ENCODE measurements at regions not wholly inside any gene's neighbourhood (a gene's known extent, or its start where the extent isn't known, plus 50 kb on each side); places are given as distances from the start of the nearest gene placed in this dataset.

DNA sequence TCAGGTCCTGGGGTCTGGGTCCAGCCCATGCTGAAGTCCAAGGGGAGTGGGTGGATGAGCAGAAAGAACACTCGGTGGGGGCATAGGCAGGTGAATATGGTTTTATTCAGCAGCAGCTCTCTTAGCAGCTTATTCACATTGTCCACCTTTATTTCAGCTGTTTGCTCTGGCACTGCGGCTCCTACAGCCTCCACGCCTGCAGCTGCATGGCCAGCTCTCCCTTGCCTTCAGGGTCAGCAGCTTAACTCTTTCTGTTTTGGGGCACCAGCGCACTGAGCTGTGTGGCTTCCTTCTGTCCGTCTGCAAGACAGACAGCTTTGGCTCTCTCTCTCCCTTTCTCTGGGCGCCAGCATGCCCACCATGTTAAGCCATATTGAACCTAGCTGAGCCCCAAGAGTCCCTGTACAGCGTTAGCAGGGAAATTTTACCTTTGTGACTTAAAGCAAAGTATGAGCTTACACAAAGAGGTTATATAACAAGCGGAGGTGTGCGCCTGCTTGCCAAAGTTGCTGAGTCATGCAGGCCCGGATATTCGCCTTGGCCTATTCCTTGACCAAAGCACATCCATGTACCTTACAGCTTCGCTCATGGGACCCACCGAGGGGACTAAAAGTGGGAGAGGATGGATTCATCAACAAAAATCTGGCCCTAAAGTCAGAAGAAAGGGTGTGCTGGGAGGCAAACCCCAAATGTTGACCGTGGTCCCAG, 170.1 kb upstream of the PFN2 start:
- Mint-ChIP-seq H3K27ac (no peak overlapping the region; a peak in 1 of 7 replicates), H3K27me3 (ENCODE audit: low read depth) (no peaks in the 10 kb centered on the region; the same call in 1 of the 2 replicates), H3K4me3 (no peak overlapping the region), H3K36me3 (ENCODE audit: insufficient read depth in 1 of 3, low read depth in 3 of 3) (no peaks in the 10 kb centered on the region), H3K9me3 (no peaks in the 10 kb centered on the region), H3K4me1 (peaks cover 5 to 12% of the 10 kb centered on the region in 2 experiments; a peak in 3 of 4 replicates)
- H2AFZ ChIP-seq (ENCODE audit: low read length): peak overlapping the region; percentile 65
- H3K23me2 ChIP-seq (ENCODE audit: insufficient read length, low read depth, low read length, poor library complexity, severe bottlenecking): no peaks in the 10 kb centered on the region
- H3K4me1 ChIP-seq (ENCODE audit: insufficient read depth, low read length): no peaks in the 10 kb centered on the region
- no peak overlapping the region for H2AK5ac ChIP-seq (ENCODE audit: insufficient read length, low read length)
- no peak overlapping the region for H2BK5ac ChIP-seq (ENCODE audit: insufficient read length, low read length)
- no peak overlapping the region for H3K14ac ChIP-seq (ENCODE audit: insufficient read depth, low read length)
- no peak overlapping the region for H3K4me2 ChIP-seq (ENCODE audit: insufficient read depth, insufficient read length, low read length)
- H3K27ac ChIP-seq (ENCODE audit: insufficient read length, low read depth, low read length): no peak overlapping the region
- DNase-seq: no peak
- no peaks in the 10 kb centered on the region for H3K79me1 ChIP-seq (ENCODE audit: insufficient read depth, low read depth, low read length, poor library complexity, severe bottlenecking)
- H3K9me3 ChIP-seq (ENCODE audit: control insufficient read depth, low read depth, low read length): no peaks in the 10 kb centered on the region
- H4K5ac ChIP-seq (ENCODE audit: insufficient read length, low read depth, low read length): no peak overlapping the region
- WGBS (ENCODE audit: extremely low coverage, insufficient read length, low lambda C conversion rate): no CpG with 5 or more reads among the region's 14 CpGs
- peak overlapping the region; percentile 46 for H3K18ac ChIP-seq (ENCODE audit: insufficient read length, low read depth, low read length)
- no peak overlapping the region for H3T11ph ChIP-seq (ENCODE audit: low read length)
- no peak overlapping the region for H2BK12ac ChIP-seq (ENCODE audit: insufficient read length, low read depth, low read length)
- H4K8ac ChIP-seq (replicated peaks; ENCODE audit: insufficient read length, low read depth, low read length): no peak overlapping the region
- no peaks in the 10 kb centered on the region for H4K20me1 ChIP-seq (ENCODE audit: control insufficient read depth, insufficient read depth, insufficient read length)
- no peak overlapping the region for H3K56ac ChIP-seq (ENCODE audit: insufficient read length, low read depth, low read length)
- H3K79me2 ChIP-seq (ENCODE audit: insufficient read depth, low read length): no peaks in the 10 kb centered on the region
- no peaks in the 10 kb centered on the region for H3K27me3 ChIP-seq (ENCODE audit: insufficient read depth, low read length)
- H2BK15ac ChIP-seq (ENCODE audit: low read depth, low read length): no peak overlapping the region
- no peak overlapping the region for H2BK120ac ChIP-seq (ENCODE audit: low read depth, low read length, poor library complexity, severe bottlenecking)
- no peak overlapping the region for H4K91ac ChIP-seq (ENCODE audit: insufficient read length, low read depth, low read length)
- TF ChIP-seq, protein P1, sequence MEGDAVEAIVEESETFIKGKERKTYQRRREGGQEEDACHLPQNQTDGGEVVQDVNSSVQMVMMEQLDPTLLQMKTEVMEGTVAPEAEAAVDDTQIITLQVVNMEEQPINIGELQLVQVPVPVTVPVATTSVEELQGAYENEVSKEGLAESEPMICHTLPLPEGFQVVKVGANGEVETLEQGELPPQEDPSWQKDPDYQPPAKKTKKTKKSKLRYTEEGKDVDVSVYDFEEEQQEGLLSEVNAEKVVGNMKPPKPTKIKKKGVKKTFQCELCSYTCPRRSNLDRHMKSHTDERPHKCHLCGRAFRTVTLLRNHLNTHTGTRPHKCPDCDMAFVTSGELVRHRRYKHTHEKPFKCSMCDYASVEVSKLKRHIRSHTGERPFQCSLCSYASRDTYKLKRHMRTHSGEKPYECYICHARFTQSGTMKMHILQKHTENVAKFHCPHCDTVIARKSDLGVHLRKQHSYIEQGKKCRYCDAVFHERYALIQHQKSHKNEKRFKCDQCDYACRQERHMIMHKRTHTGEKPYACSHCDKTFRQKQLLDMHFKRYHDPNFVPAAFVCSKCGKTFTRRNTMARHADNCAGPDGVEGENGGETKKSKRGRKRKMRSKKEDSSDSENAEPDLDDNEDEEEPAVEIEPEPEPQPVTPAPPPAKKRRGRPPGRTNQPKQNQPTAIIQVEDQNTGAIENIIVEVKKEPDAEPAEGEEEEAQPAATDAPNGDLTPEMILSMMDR (conservative IDR thresholded peaks at IDR 0.05): no peak
- no peak overlapping the region for H3K9ac ChIP-seq (ENCODE audit: extremely low read depth, insufficient read length, low read length)
- no peak overlapping the region for H3K4ac ChIP-seq (ENCODE audit: low read depth, low read length)
- no peak overlapping the region for H3K23ac ChIP-seq (ENCODE audit: insufficient read length, low read depth, low read length)
- no peak overlapping the region for H2BK20ac ChIP-seq (ENCODE audit: low read depth, low read length, poor library complexity, severe bottlenecking)
